HCT116 (cell line): ENCODE measurements at regions not wholly inside any gene's neighbourhood (a gene's known extent, or its start where the extent isn't known, plus 50 kb on each side); places are given as distances from the start of the nearest gene placed in this dataset.

ENCODE experiments used
- CTCF ChIP-seq, 3 experiments: fragments of 200-600 bp in 1 of 3; sonication (generic) in 1 of 3; IDR thresholded peaks in 2 of 3; conservative IDR thresholded peaks in 1 of 3; 2 replicates each; pipeline ENCODE4 v1.5.1; 2012 to 2017; ENCODE audit warnings: low read depth in 2 of 3, low read length in 2 of 3, antibody characterized with exemption in 1 of 3, borderline replicate concordance in 1 of 3, control low read depth in 1 of 3, mild to moderate bottlenecking in 1 of 3, mixed read lengths in 1 of 3, mixed run types in 1 of 3, moderate library complexity in 1 of 3; ENCODE audit not compliant: insufficient read depth in 1 of 3
- EZH2phosphoT487 ChIP-seq: fragments of 200-600 bp; IDR thresholded peaks from 2 replicates; pipeline ENCODE4 v1.6.1; 2018; ENCODE audit warnings: antibody characterized with exemption, borderline replicate concordance
- FOSL1 ChIP-seq: IDR thresholded peaks from 2 replicates; pipeline ENCODE4 v1.6.1; 2012; ENCODE audit warnings: low read depth
- MAX ChIP-seq: IDR thresholded peaks from 2 replicates; pipeline ENCODE4 v1.6.1; 2012
- POLR2AphosphoS5 ChIP-seq: IDR thresholded peaks from 2 replicates; pipeline ENCODE4 v1.6.1; 2011; ENCODE audit warnings: mild to moderate bottlenecking, low read depth, low read length, moderate library complexity
- REST ChIP-seq: IDR thresholded peaks from 2 replicates; pipeline ENCODE4 v1.6.1; 2012; ENCODE audit warnings: low read depth
- ZBTB33 ChIP-seq: IDR thresholded peaks from 2 replicates; pipeline ENCODE4 v1.6.1; 2011; ENCODE audit warnings: mild to moderate bottlenecking, low read length, moderate library complexity; ENCODE audit not compliant: insufficient replicate concordance; ENCODE audit errors: extremely low read depth

GRCh38 chr17:68792042-68792685 lies 163.0 kb downstream of the ABCA8 start:
- TF ChIP-seq CTCF (IDR thresholded peaks at IDR 0.05 in 2 of 3, conservative IDR thresholded peaks at IDR 0.05 in 1 of 3; ENCODE audit: borderline replicate concordance in 1 of 3, insufficient read depth in 1 of 3, low read depth in 2 of 3, low read length in 2 of 3): no peak
- TF ChIP-seq POLR2AphosphoS5: no peak
- no peak for TF ChIP-seq MAX
- no peak for TF ChIP-seq ZBTB33
- TF ChIP-seq EZH2phosphoT487: no peak
- TF ChIP-seq FOSL1: no peak
- TF ChIP-seq REST: no peak
